Heart left ventricle (tissue), 16 donors: ENCODE measurements at regions not wholly inside any gene's neighbourhood (a gene's known extent, or its start where the extent isn't known, plus 50 kb on each side); places are given as distances from the start of the nearest gene placed in this dataset.

Experiments
- ATAC-seq, 4 donors: fragments of 200-7000 bp; cut with Tn5 transposase; one replicate each; pipeline ENCODE4 v1.9.1; 2020 to 2022; ENCODE audit warnings: moderate library complexity in 4 of 4, mild to moderate bottlenecking in 3 of 4, moderate number of reproducible peaks in 1 of 4
- DNase-seq, 5 donors: peaks; one replicate each; pipeline ENCODE4 v3.0.0-alpha.2; 2020
- H3K27ac ChIP-seq, 12 donors: fragments of 200-600 bp; sonication (generic) in 4 of 12; one replicate each; pipeline versions ENCODE4 v1.5.0 to v1.8.0; 2016 to 2022; ENCODE audit warnings: mild to moderate bottlenecking in 2 of 12
- H3K27me3 ChIP-seq, 9 donors: fragments of 200-600 bp; sonication (generic) in 2 of 9; one replicate each; pipeline versions ENCODE4 v1.5.1 to v1.8.0; 2016 to 2022; ENCODE audit warnings: mild to moderate bottlenecking in 3 of 9
- H3K36me3 ChIP-seq, 9 donors: fragments of 200-600 bp; sonication (generic) in 2 of 9; one replicate each; pipeline versions ENCODE4 v1.5.0 to v1.8.0; 2018 to 2022; ENCODE audit warnings: mild to moderate bottlenecking in 2 of 9
- H3K4me1 ChIP-seq, 12 donors: fragments of 200-600 bp; sonication (generic) in 4 of 12; one replicate each; pipeline versions ENCODE4 v1.5.0 to v1.8.0; 2016 to 2022; ENCODE audit warnings: mild to moderate bottlenecking in 3 of 12
- H3K4me3 ChIP-seq, 12 donors: fragments of 200-600 bp; sonication (generic) in 4 of 12; one replicate each; pipeline versions ENCODE4 v1.5.0 to v1.8.0; 2017 to 2022; ENCODE audit warnings: mild to moderate bottlenecking in 9 of 12, moderate library complexity in 4 of 12
- H3K9me3 ChIP-seq, 12 donors: fragments of 200-600 bp; sonication (generic) in 4 of 12; one replicate each; pipeline versions ENCODE4 v1.5.0 to v1.8.0; 2016 to 2022; ENCODE audit warnings: mild to moderate bottlenecking in 1 of 12
- POLR2A ChIP-seq, 2 donors: fragments of 450-650 bp; IDR thresholded peaks; one replicate each; pipeline ENCODE4 v1.6.1; 2017; ENCODE audit warnings: antibody characterized with exemption in 2 of 2, mild to moderate bottlenecking in 2 of 2, moderate library complexity in 2 of 2
- WGBS, 4 donors: extraction: QIAGEN DNeasy Blood & Tissue Kit in 2 of 4; methylation state at CpG; one replicate each; pipeline versions ENCODE4 v1.1.5 to v1.1.7; 2013 to 2018; 5-methylcytosine and 5-hydroxymethylcytosine counted together
- intact Hi-C, 10 donors: fragments of 100-400 bp; cut with DNase I; formaldehyde crosslinking; loops; one replicate each; pipeline versions ENCODE4 v1.11.1 to v1.14.2; 2022
- TF ChIP-seq, protein P1 (sequence below), 12 donors: fragments of 200-600 bp; sonication (generic) in 4 of 12; IDR thresholded peaks; one replicate each; pipeline versions ENCODE4 v1.5.0 to v1.8.0; 2018 to 2022; ENCODE audit warnings: antibody characterized with exemption in 12 of 12, mild to moderate bottlenecking in 5 of 12
- donor health status: ischemic (EF 13 %, LVEDD 7.1; RV severe dilation, severe dysfunction).
- donor health status: healthy with polysubstance abuse.
- donor health status: DM: no; HTN: yes; CAD: no.
- donor health status: DM: no; HTN: no; CAD: no.
- donor health status: ischemic (EF 25% LVEDD 6.9; RV normal size, moderate dysfunction).
- donor health status: ischemic (EF 25% LVEDD 5.7; RV mildly dilated, moderate dysfunction).
- donor health status: healthy.
- donor health status: DM: yes; HTN: yes; CAD: no.
- donor health status: ischemic (EF 35%, LVEDD 5.7; RV mildly dilated, moderate dysfunction).
- donor health status: nonischemic (EF 11% LVEDD 7.7; RV severe dilation, severe dysfunction).
- donor health status: DM: yes; HTN: yes; CAD: no.
- donor health status: PGD.
- donor health status: ischemic (EF 29% LVEDD 5.4; RV normal size, mild dysfunction).
- donor health status: nonischemic (EF 23%, LVEDD 6.1; RV moderate dilation, normal function).

DNA sequence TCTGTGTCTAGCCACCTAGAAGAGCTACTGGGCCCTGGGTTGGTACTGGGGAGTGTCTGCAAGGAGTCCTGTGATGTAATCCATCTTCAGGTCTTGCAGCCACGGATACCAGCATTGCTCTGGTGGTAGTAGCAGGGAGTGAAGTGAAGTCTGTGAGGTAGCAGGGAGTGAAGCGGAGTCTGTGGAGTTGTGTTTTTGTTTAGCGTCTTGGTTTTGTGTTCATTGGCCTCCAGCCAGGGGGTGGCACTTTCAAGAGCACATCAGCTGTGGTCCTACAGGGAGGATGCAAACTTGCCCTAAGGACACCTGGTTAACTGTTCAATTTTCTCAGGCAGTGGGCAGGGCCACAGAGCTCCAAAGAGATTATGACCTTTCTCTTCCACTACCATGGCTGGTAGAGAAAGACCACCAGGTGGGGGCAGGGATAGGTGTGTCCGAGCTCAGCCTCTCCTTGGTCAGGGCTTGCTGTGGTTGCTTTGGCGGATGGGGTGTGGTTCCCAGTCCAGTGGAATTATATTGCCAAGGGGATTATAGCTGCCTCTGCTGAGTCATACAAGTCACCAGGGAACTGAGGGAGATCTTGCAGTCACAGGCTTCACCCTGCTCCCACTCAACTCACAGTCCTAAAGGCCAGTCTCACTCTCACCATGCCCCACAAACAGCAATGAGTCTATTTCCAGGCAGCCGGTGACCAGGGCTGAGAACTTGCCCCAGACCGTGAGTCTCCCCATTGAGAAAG is 424.7 kb downstream of the ZBBX start:
- H3K27ac ChIP-seq = no peak overlapping the region
- ATAC-seq (no peak), DNase-seq (no peak)
- no peaks in the 10 kb centered on the region for H3K36me3 ChIP-seq
- H3K9me3 ChIP-seq = peaks cover 0 to 33% (median 1%) of the 10 kb centered on the region in 12 donors
- intact Hi-C loops = no loop called here
- TF ChIP-seq, protein P1, sequence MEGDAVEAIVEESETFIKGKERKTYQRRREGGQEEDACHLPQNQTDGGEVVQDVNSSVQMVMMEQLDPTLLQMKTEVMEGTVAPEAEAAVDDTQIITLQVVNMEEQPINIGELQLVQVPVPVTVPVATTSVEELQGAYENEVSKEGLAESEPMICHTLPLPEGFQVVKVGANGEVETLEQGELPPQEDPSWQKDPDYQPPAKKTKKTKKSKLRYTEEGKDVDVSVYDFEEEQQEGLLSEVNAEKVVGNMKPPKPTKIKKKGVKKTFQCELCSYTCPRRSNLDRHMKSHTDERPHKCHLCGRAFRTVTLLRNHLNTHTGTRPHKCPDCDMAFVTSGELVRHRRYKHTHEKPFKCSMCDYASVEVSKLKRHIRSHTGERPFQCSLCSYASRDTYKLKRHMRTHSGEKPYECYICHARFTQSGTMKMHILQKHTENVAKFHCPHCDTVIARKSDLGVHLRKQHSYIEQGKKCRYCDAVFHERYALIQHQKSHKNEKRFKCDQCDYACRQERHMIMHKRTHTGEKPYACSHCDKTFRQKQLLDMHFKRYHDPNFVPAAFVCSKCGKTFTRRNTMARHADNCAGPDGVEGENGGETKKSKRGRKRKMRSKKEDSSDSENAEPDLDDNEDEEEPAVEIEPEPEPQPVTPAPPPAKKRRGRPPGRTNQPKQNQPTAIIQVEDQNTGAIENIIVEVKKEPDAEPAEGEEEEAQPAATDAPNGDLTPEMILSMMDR (IDR thresholded peaks at IDR 0.05) = no peak
- TF ChIP-seq POLR2A (IDR thresholded peaks at IDR 0.05) = no peak
- 83 to 89% (median 89%) methylated on average over 7 of the region's 7 CpGs for WGBS, 4 donors
- no peaks in the 10 kb centered on the region for H3K27me3 ChIP-seq
- no peak overlapping the region for H3K4me3 ChIP-seq
- H3K4me1 ChIP-seq = no peaks in the 10 kb centered on the region

DNA sequence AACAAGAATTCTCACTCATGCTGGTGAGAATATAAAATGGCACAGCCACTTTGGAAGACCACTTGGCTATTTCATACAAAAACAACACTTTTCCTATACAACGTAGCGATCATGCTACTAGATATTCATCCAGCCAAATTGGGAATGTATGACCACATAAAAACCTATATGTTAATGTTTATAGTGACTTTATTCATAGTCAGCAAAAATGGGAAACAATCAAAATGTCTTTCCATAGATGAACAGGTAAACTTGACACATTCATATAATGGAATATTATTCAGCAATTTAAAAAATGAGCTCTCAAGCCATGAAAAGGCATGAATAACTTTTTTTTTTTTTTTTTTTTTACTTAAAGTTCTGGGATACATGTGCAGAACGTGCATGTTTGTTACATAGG is 445.2 kb downstream of the ZBBX start:
- intact Hi-C loops = no loop called here
- Histone ChIP-seq H3K4me1 (no peaks in the 10 kb centered on the region), H3K27me3 (no peaks in the 10 kb centered on the region), H3K36me3 (no peaks in the 10 kb centered on the region), H3K4me3 (no peak overlapping the region), H3K27ac (no peak overlapping the region), H3K9me3 (peaks cover 0 to 6% (median 0%) of the 10 kb centered on the region in 12 donors)
- TF ChIP-seq, protein P1 (IDR thresholded peaks at IDR 0.05) = no peak
- TF ChIP-seq POLR2A (IDR thresholded peaks at IDR 0.05) = no peak
- 86 to 89% (median 87%) methylated on average over 3 of the region's 3 CpGs for WGBS, 4 donors
- DNase-seq (no peak), ATAC-seq (no peak)

DNA sequence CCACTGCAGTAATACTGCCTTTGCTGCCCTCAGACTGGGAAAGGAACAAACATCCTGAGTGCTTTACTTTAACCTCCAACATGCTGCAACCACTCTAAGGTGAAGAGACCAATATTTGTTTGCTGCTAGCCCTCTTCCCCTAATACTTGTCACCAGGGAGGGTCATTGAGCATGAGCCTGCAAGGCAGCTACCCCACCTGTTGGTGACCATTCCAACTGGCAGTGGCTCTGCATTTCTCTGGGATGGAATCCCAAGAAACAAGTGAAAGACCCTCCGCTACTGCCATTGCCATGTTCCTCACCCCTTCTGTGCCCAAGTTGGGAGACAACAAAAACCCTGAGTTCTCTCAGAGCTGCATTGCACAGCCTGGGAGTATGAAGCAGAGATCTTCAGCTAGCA is 462.7 kb downstream of the ZBBX start:
- TF ChIP-seq, protein P1 (IDR thresholded peaks at IDR 0.05) = no peak
- no peak for TF ChIP-seq POLR2A (IDR thresholded peaks at IDR 0.05)
- intact Hi-C loops = no loop called here
- no peaks in the 10 kb centered on the region for H3K4me1 ChIP-seq
- no peaks in the 10 kb centered on the region for H3K27me3 ChIP-seq
- 88 to 91% (median 88%) methylated on average over 1 of the region's 1 CpG for WGBS, 4 donors
- no peak overlapping the region for H3K4me3 ChIP-seq
- H3K36me3 ChIP-seq = no peaks in the 10 kb centered on the region
- H3K27ac ChIP-seq = no peak overlapping the region
- no peak for DNase-seq
- no peak for ATAC-seq
- peaks cover 0 to 37% (median 10%) of the 10 kb centered on the region in 12 donors for H3K9me3 ChIP-seq

DNA sequence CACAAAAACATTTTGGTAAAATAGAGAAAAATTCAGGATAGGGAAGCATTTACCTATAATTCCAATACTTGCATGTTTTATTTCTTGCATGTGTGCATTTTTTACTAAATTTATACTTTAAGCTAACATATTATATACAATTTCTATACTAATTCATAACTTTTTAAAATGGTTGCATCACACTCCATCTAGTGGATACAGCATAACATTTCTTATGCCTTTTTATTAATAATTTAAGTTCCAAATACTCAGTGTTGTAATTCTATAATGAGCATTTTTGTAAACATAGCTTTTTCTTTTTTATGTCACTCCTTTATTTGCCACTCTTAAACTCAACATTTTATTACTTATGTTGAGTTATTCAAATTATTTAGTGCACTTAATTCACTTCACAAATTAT is 477.7 kb downstream of the ZBBX start:
- no peaks in the 10 kb centered on the region for H3K4me1 ChIP-seq
- H3K4me3 ChIP-seq = no peak overlapping the region
- no peak for ATAC-seq
- intact Hi-C loops = no loop called here
- peaks cover 0 to 17% (median 0%) of the 10 kb centered on the region in 12 donors for H3K9me3 ChIP-seq
- no peak overlapping the region for H3K27ac ChIP-seq
- DNase-seq = no peak
- no peaks in the 10 kb centered on the region for H3K27me3 ChIP-seq
- H3K36me3 ChIP-seq = no peaks in the 10 kb centered on the region
- TF ChIP-seq, protein P1 (IDR thresholded peaks at IDR 0.05) = no peak
- no peak for TF ChIP-seq POLR2A (IDR thresholded peaks at IDR 0.05)
